ENCODE measurements at regions not wholly inside any gene's neighbourhood (a gene's known extent, or its start where the extent isn't known, plus 50 kb on each side); places are given as distances from the start of the nearest gene placed in this dataset.
"Not testable (repeated sequence)": the region's sequence is repeated elsewhere in the genome, so short reads cannot be mapped to it uniquely, and the experiment has no call there.

DNA sequence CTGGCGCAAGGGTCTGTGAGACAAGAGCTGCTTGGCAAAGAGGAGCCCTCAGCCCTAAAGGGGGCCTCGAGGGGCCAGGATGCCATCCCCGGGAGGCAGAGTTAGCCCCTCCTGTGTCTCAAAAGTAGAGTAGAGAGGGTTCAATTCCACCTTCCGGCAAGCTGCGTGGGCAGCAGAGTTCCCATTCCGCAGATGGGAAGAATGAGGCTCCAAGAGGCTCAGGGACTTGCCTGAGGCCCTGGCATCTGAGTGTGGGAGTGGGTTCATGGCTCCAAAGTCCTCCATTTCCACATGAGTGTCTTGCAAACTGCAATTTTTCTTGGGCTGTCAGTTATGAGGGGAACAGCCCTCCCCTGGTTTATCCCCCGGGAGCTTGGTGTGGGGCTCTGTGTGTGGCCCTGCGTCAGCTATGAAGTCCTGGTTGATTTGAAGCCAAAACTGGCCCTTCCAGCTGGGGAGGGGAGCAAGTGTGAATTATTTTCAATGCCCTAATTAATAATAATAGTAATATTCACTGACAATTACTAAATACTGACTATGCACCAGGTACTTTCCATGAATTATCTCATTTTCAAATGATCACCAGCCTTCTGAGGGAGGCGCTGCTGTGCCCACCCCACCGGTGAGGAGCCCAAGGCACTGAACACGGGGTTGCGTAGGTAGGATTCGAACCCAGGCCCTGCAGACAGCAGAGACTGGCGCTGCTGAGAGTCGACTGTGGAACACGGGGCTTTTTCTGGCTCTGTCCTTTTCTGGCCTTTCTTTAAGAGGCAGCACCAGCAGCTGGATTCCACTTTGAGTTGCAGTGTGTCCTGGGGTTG is 153.0 kb upstream of the PTPN1 start:
- Mint-ChIP-seq H3K36me3 (ENCODE audit: low read depth) (no peaks in the 10 kb centered on the region), H3K4me1 (ENCODE audit: low read depth) (peaks cover 13% of the 10 kb centered on the region), H3K9me3 (no peaks in the 10 kb centered on the region), H3K27me3 (ENCODE audit: low read depth) (peaks cover 5% of the 10 kb centered on the region), H3K4me3 (no peak overlapping the region), H3K27ac (no peak overlapping the region)

GRCh38 chr20:50357783-50358161 is 152.4 kb upstream of the PTPN1 start:
- no peaks in the 10 kb centered on the region for H3K9me3 Mint-ChIP-seq
- no peaks in the 10 kb centered on the region for H3K36me3 Mint-ChIP-seq (ENCODE audit: low read depth)
- H3K27ac Mint-ChIP-seq, result no peak overlapping the region
- H3K4me1 Mint-ChIP-seq (ENCODE audit: low read depth), result peaks cover 8% of the 10 kb centered on the region
- no peak overlapping the region for H3K4me3 Mint-ChIP-seq
- H3K27me3 Mint-ChIP-seq (ENCODE audit: low read depth), result peaks cover 5% of the 10 kb centered on the region

DNA sequence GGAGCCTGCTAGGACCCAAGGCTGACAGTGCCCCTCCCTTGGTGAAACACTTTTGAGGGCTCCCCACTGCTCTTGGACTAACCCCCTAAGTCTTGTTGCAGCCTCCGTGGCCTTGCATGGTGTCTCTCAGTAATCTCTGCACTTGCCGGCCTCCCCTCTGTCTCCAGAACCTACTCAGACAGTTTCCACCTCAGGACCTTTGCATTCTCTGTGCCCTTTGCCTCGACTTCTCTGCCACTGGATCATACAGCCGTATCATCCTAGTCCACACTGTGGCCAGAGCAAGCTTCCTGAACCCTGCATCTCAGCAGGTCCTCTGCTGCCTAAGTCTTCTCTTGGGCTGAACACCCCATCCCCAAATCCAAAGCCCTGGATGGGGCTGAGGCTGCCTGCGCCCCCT is 152.0 kb upstream of the PTPN1 start:
- Mint-ChIP-seq H3K4me3 (no peak overlapping the region), H3K9me3 (no peaks in the 10 kb centered on the region)

GRCh38 chr20:50358971-50359370 is 151.2 kb upstream of the PTPN1 start:
- H3K27me3 Mint-ChIP-seq (ENCODE audit: low read depth), result peaks cover 10% of the 10 kb centered on the region
- no peaks in the 10 kb centered on the region for H3K36me3 Mint-ChIP-seq (ENCODE audit: low read depth)
- H3K9me3 Mint-ChIP-seq, result no peaks in the 10 kb centered on the region
- peaks cover 5% of the 10 kb centered on the region for H3K4me1 Mint-ChIP-seq (ENCODE audit: low read depth)
- no peak overlapping the region for H3K27ac Mint-ChIP-seq
- no peak overlapping the region for H3K4me3 Mint-ChIP-seq

More for the DNA sequence above, 152.0 kb upstream of the PTPN1 start:
- Mint-ChIP-seq H3K27ac (no peak overlapping the region), H3K36me3 (ENCODE audit: low read depth) (no peaks in the 10 kb centered on the region), H3K27me3 (ENCODE audit: low read depth) (peaks cover 5% of the 10 kb centered on the region), H3K4me1 (ENCODE audit: low read depth) (peaks cover 8% of the 10 kb centered on the region)

- Mint-ChIP-seq H3K4me1 (ENCODE audit: low read depth) (peaks cover 5% of the 10 kb centered on the region), H3K27me3 (ENCODE audit: low read depth) (peaks cover 14% of the 10 kb centered on the region), H3K36me3 (ENCODE audit: low read depth) (no peaks in the 10 kb centered on the region), H3K27ac (no peak overlapping the region), H3K4me3 (no peak overlapping the region), H3K9me3 (no peaks in the 10 kb centered on the region)
These were observed 150.5 kb upstream of the PTPN1 start for GRCh38 chr20:50359607-50360217.

DNA sequence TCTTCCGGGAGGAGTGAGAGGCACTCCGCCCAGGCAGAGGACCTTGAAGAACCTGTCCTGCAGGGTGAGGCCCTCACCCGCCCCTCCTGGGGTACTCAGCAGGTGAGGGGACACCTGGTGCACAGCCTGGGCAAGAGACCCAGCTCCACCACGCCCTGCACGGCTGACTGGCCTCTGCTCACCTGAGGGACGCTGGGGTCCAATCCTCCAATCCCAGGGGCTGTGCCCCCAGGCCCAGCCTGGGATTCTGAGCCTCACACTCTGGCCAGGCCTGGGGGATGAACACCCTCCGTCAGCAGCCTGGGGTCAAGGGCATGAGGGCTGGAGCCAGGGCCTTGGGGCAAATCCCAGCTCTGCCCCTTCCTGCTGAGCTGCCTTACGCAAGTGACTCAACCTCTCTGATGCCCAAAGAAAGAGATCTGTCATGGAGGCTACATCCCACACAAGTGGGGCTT is 149.9 kb upstream of the PTPN1 start:
- H3K27me3 Mint-ChIP-seq (ENCODE audit: low read depth), result peaks cover 14% of the 10 kb centered on the region
- H3K27ac Mint-ChIP-seq, result no peak overlapping the region
- H3K9me3 Mint-ChIP-seq, result no peaks in the 10 kb centered on the region
- no peak overlapping the region for H3K4me3 Mint-ChIP-seq
- peaks cover 5% of the 10 kb centered on the region for H3K4me1 Mint-ChIP-seq (ENCODE audit: low read depth)
- no peaks in the 10 kb centered on the region for H3K36me3 Mint-ChIP-seq (ENCODE audit: low read depth)

GRCh38 chr20:50360921-50361320 is 149.3 kb upstream of the PTPN1 start:
- H3K27me3 Mint-ChIP-seq (ENCODE audit: low read depth), result peaks cover 14% of the 10 kb centered on the region
- H3K4me3 Mint-ChIP-seq, result no peak overlapping the region
- no peaks in the 10 kb centered on the region for H3K36me3 Mint-ChIP-seq (ENCODE audit: low read depth)

DNA sequence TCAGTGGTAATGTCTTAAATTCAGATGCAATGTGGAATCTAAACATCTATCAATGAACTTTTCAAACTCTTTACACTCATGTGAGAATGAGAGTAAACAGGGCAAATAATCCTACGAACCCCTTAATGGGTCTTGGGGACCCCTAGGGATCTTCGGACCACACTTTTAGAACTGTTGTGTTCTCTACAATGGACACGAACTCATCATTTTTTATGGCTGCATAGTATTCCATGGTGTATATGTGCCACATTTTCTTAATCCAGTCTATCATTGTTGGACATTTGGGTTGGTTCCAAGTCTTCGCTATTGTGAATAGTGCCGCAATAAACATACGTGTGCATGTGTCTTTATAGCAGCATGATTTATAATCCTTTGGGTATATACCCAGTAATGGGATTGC is 148.0 kb upstream of the PTPN1 start:
- H3K9me3 Mint-ChIP-seq; H3K27ac Mint-ChIP-seq; H3K4me3 Mint-ChIP-seq; H3K36me3 Mint-ChIP-seq (ENCODE audit: low read depth): not testable (repeated sequence)
- Mint-ChIP-seq H3K4me1 (ENCODE audit: low read depth) (peaks cover 16% of the 10 kb centered on the region), H3K27me3 (ENCODE audit: low read depth) (peaks cover 14% of the 10 kb centered on the region)

More at GRCh38 chr20:50360921-50361320, 149.3 kb upstream of the PTPN1 start:
- peaks cover 7% of the 10 kb centered on the region for H3K4me1 Mint-ChIP-seq (ENCODE audit: low read depth)
- no peak overlapping the region for H3K27ac Mint-ChIP-seq
- H3K9me3 Mint-ChIP-seq, result no peaks in the 10 kb centered on the region

- H3K27me3 Mint-ChIP-seq (ENCODE audit: low read depth), result peaks cover 14% of the 10 kb centered on the region
- peaks cover 20% of the 10 kb centered on the region for H3K4me1 Mint-ChIP-seq (ENCODE audit: low read depth)
- peaks cover 2% of the 10 kb centered on the region for H3K36me3 Mint-ChIP-seq (ENCODE audit: low read depth)
- H3K27ac Mint-ChIP-seq, result no peak overlapping the region
- no peak overlapping the region for H3K4me3 Mint-ChIP-seq
- H3K9me3 Mint-ChIP-seq, result no peaks in the 10 kb centered on the region
These were observed 147.2 kb upstream of the PTPN1 start for GRCh38 chr20:50363027-50363426.

GRCh38 chr20:50363479-50363878 is 146.7 kb upstream of the PTPN1 start:
- H3K36me3 Mint-ChIP-seq (ENCODE audit: low read depth), result peaks cover 2% of the 10 kb centered on the region
- no peak overlapping the region for H3K4me3 Mint-ChIP-seq
- H3K27ac Mint-ChIP-seq, result no peak overlapping the region
- H3K27me3 Mint-ChIP-seq (ENCODE audit: low read depth), result peaks cover 14% of the 10 kb centered on the region
- peaks cover 23% of the 10 kb centered on the region for H3K4me1 Mint-ChIP-seq (ENCODE audit: low read depth)
- H3K9me3 Mint-ChIP-seq, result no peaks in the 10 kb centered on the region

- peaks cover 23% of the 10 kb centered on the region for H3K4me1 Mint-ChIP-seq (ENCODE audit: low read depth)
- no peaks in the 10 kb centered on the region for H3K9me3 Mint-ChIP-seq
- H3K27ac Mint-ChIP-seq, result no peak overlapping the region
- H3K27me3 Mint-ChIP-seq (ENCODE audit: low read depth), result peaks cover 12% of the 10 kb centered on the region
- no peak overlapping the region for H3K4me3 Mint-ChIP-seq
- H3K36me3 Mint-ChIP-seq (ENCODE audit: low read depth), result peaks cover 2% of the 10 kb centered on the region
These were observed 145.6 kb upstream of the PTPN1 start for GRCh38 chr20:50364542-50364941.

- Mint-ChIP-seq H3K27ac (peak overlapping the region; percentile 42), H3K4me1 (ENCODE audit: low read depth) (peaks cover 23% of the 10 kb centered on the region)
These were observed 143.7 kb upstream of the PTPN1 start for GRCh38 chr20:50366270-50367103.

GRCh38 chr20:50367104-50367674 is 143.0 kb upstream of the PTPN1 start:
- peaks cover 23% of the 10 kb centered on the region for H3K4me1 Mint-ChIP-seq (ENCODE audit: low read depth)
- H3K4me3 Mint-ChIP-seq, result no peak overlapping the region
- no peak overlapping the region for H3K27ac Mint-ChIP-seq
- H3K9me3 Mint-ChIP-seq, result no peaks in the 10 kb centered on the region
- peaks cover 2% of the 10 kb centered on the region for H3K36me3 Mint-ChIP-seq (ENCODE audit: low read depth)
- H3K27me3 Mint-ChIP-seq (ENCODE audit: low read depth), result peaks cover 10% of the 10 kb centered on the region

More at GRCh38 chr20:50366270-50367103, 143.7 kb upstream of the PTPN1 start:
- H3K36me3 Mint-ChIP-seq (ENCODE audit: low read depth), result peaks cover 2% of the 10 kb centered on the region
- peak overlapping the region; percentile 28 for H3K4me3 Mint-ChIP-seq
- H3K27me3 Mint-ChIP-seq (ENCODE audit: low read depth), result peaks cover 10% of the 10 kb centered on the region
- H3K9me3 Mint-ChIP-seq, result no peaks in the 10 kb centered on the region

DNA sequence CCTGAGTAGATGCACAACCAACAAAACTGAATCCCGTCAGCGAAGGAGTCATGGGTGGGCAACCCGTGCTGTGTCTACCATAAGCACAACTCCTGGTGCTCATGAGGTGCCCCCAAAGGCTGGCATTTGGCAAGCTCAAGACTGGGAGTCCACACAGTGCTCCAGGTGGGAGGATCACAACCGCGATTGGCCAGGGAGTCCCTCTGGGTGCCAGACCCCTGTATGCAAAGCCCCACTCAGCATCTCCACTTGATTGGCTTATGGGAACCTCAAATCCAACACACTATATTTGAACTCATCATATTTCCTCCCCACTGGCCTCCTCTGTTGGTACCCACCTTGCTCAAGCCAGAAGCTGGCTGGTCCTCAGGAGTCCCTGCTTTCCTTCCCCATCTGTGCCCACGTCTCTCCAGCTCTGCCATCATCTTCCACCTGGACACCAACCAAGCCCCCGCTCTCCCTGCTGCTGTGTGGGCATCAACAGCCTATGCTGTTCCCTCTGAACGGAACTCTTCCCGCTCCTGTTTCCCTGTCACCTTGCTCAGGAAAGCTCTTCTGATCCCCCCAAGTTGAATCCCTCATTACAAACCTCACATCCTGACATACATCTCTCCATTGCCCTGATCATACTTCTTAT is 142.3 kb upstream of the PTPN1 start:
- Mint-ChIP-seq H3K4me1 (ENCODE audit: low read depth) (peaks cover 23% of the 10 kb centered on the region), H3K27me3 (ENCODE audit: low read depth) (peaks cover 10% of the 10 kb centered on the region), H3K27ac (no peak overlapping the region), H3K4me3 (no peak overlapping the region), H3K9me3 (no peaks in the 10 kb centered on the region), H3K36me3 (ENCODE audit: low read depth) (peaks cover 2% of the 10 kb centered on the region)
